ENCODE measurements at regions not wholly inside any gene's neighbourhood (a gene's known extent, or its start where the extent isn't known, plus 50 kb on each side); places are given as distances from the start of the nearest gene placed in this dataset.

DNA sequence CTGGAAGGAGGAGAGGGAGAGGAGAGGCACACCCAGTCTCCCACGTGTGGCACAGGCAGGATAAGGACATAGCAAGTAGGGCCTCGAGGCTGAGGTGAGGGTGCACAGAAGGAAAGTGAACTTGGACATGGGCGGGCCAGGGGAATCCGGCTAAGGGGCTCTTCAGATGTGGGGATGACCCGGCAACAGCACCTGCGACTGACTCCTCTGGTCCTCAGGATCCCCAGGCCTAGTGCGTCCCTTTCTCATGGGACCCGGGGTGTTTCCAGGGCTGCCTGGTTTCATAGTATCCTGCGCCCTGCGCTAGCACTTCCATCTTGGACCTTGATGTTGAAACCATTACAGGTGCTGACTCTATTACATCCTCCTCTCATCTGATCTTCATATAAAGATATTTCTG is 96.1 kb upstream of the LYZL2 start:
- 88 to 90% methylated on average over 10 of the region's 10 CpGs for WGBS, 2 donors
- no peak for TF ChIP-seq POLR2A (IDR thresholded peaks at IDR 0.05)
- TF ChIP-seq, protein P1, sequence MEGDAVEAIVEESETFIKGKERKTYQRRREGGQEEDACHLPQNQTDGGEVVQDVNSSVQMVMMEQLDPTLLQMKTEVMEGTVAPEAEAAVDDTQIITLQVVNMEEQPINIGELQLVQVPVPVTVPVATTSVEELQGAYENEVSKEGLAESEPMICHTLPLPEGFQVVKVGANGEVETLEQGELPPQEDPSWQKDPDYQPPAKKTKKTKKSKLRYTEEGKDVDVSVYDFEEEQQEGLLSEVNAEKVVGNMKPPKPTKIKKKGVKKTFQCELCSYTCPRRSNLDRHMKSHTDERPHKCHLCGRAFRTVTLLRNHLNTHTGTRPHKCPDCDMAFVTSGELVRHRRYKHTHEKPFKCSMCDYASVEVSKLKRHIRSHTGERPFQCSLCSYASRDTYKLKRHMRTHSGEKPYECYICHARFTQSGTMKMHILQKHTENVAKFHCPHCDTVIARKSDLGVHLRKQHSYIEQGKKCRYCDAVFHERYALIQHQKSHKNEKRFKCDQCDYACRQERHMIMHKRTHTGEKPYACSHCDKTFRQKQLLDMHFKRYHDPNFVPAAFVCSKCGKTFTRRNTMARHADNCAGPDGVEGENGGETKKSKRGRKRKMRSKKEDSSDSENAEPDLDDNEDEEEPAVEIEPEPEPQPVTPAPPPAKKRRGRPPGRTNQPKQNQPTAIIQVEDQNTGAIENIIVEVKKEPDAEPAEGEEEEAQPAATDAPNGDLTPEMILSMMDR (IDR thresholded peaks at IDR 0.05): no peak
- intact Hi-C loops (cut with DNase I; ENCODE audit: low total_unique reads): loop anchor here (10.0 kb wide), 1 partner anchor 1089 kb away; no protein-coding TSS in a partner anchor
- peak in 1 of 2 donors; percentile 59 for DNase-seq (ENCODE audit: low spot score in 2 of 2)
- H3K4me3 ChIP-seq (ENCODE audit: low read depth, poor library complexity, severe bottlenecking): no peak overlapping the region

DNA sequence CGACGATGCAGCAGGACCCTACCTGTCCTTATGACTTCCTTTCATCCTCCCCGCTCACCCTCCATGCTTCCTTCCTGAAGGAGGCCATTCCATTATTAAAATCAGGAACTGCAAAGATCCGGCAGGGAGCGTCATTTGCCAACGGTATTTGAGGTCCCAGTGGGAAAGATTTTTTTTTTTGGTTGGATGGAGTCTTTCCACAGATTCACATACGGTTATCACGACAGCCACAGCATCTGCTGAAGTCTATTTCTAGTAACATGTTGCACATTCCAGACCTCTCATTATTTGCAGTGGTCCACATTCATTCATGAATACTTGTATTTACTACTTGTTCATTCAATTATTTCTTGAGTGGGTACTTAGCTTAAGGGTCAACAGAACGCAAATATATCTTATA is 94.7 kb upstream of the LYZL2 start:
- intact Hi-C loops (cut with DNase I; ENCODE audit: low total_unique reads): loop anchor here (10.0 kb wide), 1 partner anchor 1091 kb away; no protein-coding TSS in a partner anchor
- peak in 1 of 2 donors; percentile 26 for DNase-seq (ENCODE audit: low spot score in 2 of 2)
- TF ChIP-seq, protein P1 (IDR thresholded peaks at IDR 0.05): no peak
- TF ChIP-seq POLR2A (IDR thresholded peaks at IDR 0.05): no peak
- no peak overlapping the region for H3K4me3 ChIP-seq (ENCODE audit: low read depth, poor library complexity, severe bottlenecking)
- WGBS, 2 donors: 69 to 77% methylated on average over 9 of the region's 9 CpGs

- intact Hi-C loops (cut with DNase I; ENCODE audit: low total_unique reads): loop anchor here (10.0 kb wide), 1 partner anchor 1092 kb away; no protein-coding TSS in a partner anchor
These were observed 93.5 kb upstream of the LYZL2 start for GRCh38 chr10:30722956-30723620.

GRCh38 chr10:30719832-30720231 is 90.3 kb upstream of the LYZL2 start:
- TF ChIP-seq, protein P1 (IDR thresholded peaks at IDR 0.05): no peak
- TF ChIP-seq POLR2A (IDR thresholded peaks at IDR 0.05): no peak
- 25 to 39% methylated on average over 9 of the region's 9 CpGs for WGBS, 2 donors
- peak in 1 of 2 donors; percentile 36 for DNase-seq (ENCODE audit: low spot score in 2 of 2)
- intact Hi-C loops (cut with DNase I; ENCODE audit: low total_unique reads): loop anchor here (10.0 kb wide), 1 partner anchor 1095 kb away; no protein-coding TSS in a partner anchor
- no peak overlapping the region for H3K4me3 ChIP-seq (ENCODE audit: low read depth, poor library complexity, severe bottlenecking)

More at GRCh38 chr10:30722956-30723620, 93.5 kb upstream of the LYZL2 start:
- peak in 1 of 2 donors; percentile 28 for DNase-seq (ENCODE audit: low spot score in 2 of 2)
- TF ChIP-seq, protein P1 (IDR thresholded peaks at IDR 0.05): no peak
- no peak for TF ChIP-seq POLR2A (IDR thresholded peaks at IDR 0.05)
- H3K4me3 ChIP-seq (ENCODE audit: low read depth, poor library complexity, severe bottlenecking): no peak overlapping the region
- 93 to 95% methylated on average over 10 of the region's 10 CpGs for WGBS, 2 donors

- 80 to 87% methylated on average over 6 of the region's 6 CpGs for WGBS, 2 donors
- no peak for TF ChIP-seq POLR2A (IDR thresholded peaks at IDR 0.05)
- TF ChIP-seq, protein P1 (IDR thresholded peaks at IDR 0.05): no peak
- intact Hi-C loops (cut with DNase I; ENCODE audit: low total_unique reads): no loop called here
- no peak overlapping the region for H3K4me3 ChIP-seq (ENCODE audit: low read depth, poor library complexity, severe bottlenecking)
- DNase-seq (ENCODE audit: low spot score in 2 of 2): peak in 1 of 2 donors; percentile 43
These were observed 80.3 kb upstream of the LYZL2 start for GRCh38 chr10:30709700-30710358.

All from lower leg skin (tissue), 4 donors.